OCI-LY3 (cell line): ENCODE measurements at regions not wholly inside any gene's neighbourhood (a gene's known extent, or its start where the extent isn't known, plus 50 kb on each side); places are given as distances from the start of the nearest gene placed in this dataset.
"Not testable (repeated sequence)": the region's sequence is repeated elsewhere in the genome, so short reads cannot be mapped to it uniquely, and the experiment has no call there.

ENCODE experiments used
- EZH2phosphoT487 ChIP-seq: fragments of 200-600 bp; shearing (Covaris generic); IDR thresholded peaks from 2 replicates; pipeline ENCODE4 v1.6.1; 2018; ENCODE audit warnings: antibody characterized with exemption, mixed run types, low read depth
- TF ChIP-seq, protein P1 (sequence below): fragments of 200-600, 300-600 bp; sonication (generic); IDR thresholded peaks from 2 replicates; pipeline ENCODE4 v1.5.1; 2014; ENCODE audit warnings: antibody characterized with exemption, low read length, low read depth

DNA sequence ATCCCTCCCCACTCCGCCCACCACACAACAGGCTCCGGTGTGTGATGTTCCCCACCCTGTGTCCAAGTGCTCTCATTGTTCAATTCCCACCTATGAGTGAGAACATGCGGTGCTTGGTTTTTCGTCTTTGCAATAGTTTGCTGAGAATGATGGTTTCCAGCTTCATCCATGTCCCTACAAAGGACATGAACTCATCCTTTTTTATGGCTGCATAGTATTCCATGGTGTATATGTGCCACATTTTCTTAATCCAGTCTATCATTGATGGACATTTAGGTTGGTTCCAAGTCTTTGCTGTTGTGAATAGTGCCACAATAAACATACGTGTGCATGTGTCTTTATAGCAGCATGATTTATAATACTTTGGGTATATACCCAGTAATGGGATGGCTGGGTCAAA, 81.0 kb upstream of the TINAGL1 start:
- TF ChIP-seq, protein P1, sequence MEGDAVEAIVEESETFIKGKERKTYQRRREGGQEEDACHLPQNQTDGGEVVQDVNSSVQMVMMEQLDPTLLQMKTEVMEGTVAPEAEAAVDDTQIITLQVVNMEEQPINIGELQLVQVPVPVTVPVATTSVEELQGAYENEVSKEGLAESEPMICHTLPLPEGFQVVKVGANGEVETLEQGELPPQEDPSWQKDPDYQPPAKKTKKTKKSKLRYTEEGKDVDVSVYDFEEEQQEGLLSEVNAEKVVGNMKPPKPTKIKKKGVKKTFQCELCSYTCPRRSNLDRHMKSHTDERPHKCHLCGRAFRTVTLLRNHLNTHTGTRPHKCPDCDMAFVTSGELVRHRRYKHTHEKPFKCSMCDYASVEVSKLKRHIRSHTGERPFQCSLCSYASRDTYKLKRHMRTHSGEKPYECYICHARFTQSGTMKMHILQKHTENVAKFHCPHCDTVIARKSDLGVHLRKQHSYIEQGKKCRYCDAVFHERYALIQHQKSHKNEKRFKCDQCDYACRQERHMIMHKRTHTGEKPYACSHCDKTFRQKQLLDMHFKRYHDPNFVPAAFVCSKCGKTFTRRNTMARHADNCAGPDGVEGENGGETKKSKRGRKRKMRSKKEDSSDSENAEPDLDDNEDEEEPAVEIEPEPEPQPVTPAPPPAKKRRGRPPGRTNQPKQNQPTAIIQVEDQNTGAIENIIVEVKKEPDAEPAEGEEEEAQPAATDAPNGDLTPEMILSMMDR: not testable (repeated sequence)
- TF ChIP-seq EZH2phosphoT487: not testable (repeated sequence)
